Suprapubic skin (tissue), 4 donors: ENCODE measurements at regions not wholly inside any gene's neighbourhood (a gene's known extent, or its start where the extent isn't known, plus 50 kb on each side); places are given as distances from the start of the nearest gene placed in this dataset.

ENCODE experiments used
- DNase-seq, 2 donors: peaks; one replicate each; pipeline ENCODE4 v3.0.0-alpha.2; 2019; ENCODE audit warnings: low spot score in 2 of 2
- H3K27ac ChIP-seq: fragments of 200-600 bp; sonication (generic); one replicate; pipeline ENCODE4 v1.5.1; 2019
- H3K27me3 ChIP-seq: fragments of 200-600 bp; sonication (generic); one replicate; pipeline ENCODE4 v1.5.1; 2019
- H3K36me3 ChIP-seq: fragments of 200-600 bp; sonication (generic); one replicate; pipeline ENCODE4 v1.5.1; 2019
- H3K4me1 ChIP-seq: fragments of 200-600 bp; sonication (generic); one replicate; pipeline ENCODE4 v1.5.1; 2019
- H3K4me3 ChIP-seq: fragments of 200-600 bp; sonication (generic); one replicate; pipeline ENCODE4 v1.5.1; 2019; ENCODE audit warnings: mild to moderate bottlenecking
- H3K9me3 ChIP-seq: fragments of 200-600 bp; sonication (generic); one replicate; pipeline ENCODE4 v1.5.1; 2019
- CTCF ChIP-seq, 2 donors: fragments of 200-600 bp in 1 of 2; fragments of 450-650 bp in 1 of 2; sonication (generic) in 1 of 2; IDR thresholded peaks; one replicate each; pipeline ENCODE4 v1.5.1; 2016 to 2019; ENCODE audit warnings: antibody characterized with exemption in 2 of 2, mild to moderate bottlenecking in 1 of 2, moderate library complexity in 1 of 2
- EP300 ChIP-seq: sonication (generic); formaldehyde crosslinking; IDR thresholded peaks from one replicate; pipeline ENCODE4 v1.6.1; 2017; ENCODE audit warnings: antibody characterized with exemption
- POLR2A ChIP-seq, 2 donors: fragments of 450-650 bp; IDR thresholded peaks; one replicate each; pipeline ENCODE4 v1.6.1; 2017; ENCODE audit warnings: antibody characterized with exemption in 2 of 2, mild to moderate bottlenecking in 2 of 2, moderate library complexity in 2 of 2
- POLR2AphosphoS5 ChIP-seq, 3 donors: sonication (generic); formaldehyde crosslinking; IDR thresholded peaks; one replicate each; pipeline ENCODE4 v1.6.1; 2017; ENCODE audit warnings: antibody characterized with exemption in 3 of 3
- WGBS: methylation state at CpG from one replicate; pipeline ENCODE4 v1.1.5; 2018; 5-methylcytosine and 5-hydroxymethylcytosine counted together

GRCh38 chr6:28741363-28741762, 182.4 kb downstream of the TRIM27 start:
- WGBS: 63% methylated on average over 3 of the region's 3 CpGs
- no peak for TF ChIP-seq POLR2A (IDR thresholded peaks at IDR 0.05)
- TF ChIP-seq POLR2AphosphoS5 (IDR thresholded peaks at IDR 0.05): no peak
- no peak for TF ChIP-seq CTCF (IDR thresholded peaks at IDR 0.05)
- no peak for TF ChIP-seq EP300
- H3K4me3 ChIP-seq: no peak overlapping the region
- H3K36me3 ChIP-seq: no peaks in the 10 kb centered on the region
- DNase-seq: no peak
- H3K27ac ChIP-seq: no peak overlapping the region
- H3K4me1 ChIP-seq: no peaks in the 10 kb centered on the region
- peaks cover 78% of the 10 kb centered on the region for H3K27me3 ChIP-seq
- H3K9me3 ChIP-seq: no peaks in the 10 kb centered on the region

GRCh38 chr6:28742668-28743270, 181.0 kb downstream of the TRIM27 start:
- Histone ChIP-seq H3K27ac (no peak overlapping the region), H3K4me3 (no peak overlapping the region), H3K9me3 (no peaks in the 10 kb centered on the region), H3K36me3 (no peaks in the 10 kb centered on the region), H3K4me1 (no peaks in the 10 kb centered on the region), H3K27me3 (peaks cover 73% of the 10 kb centered on the region)
- no peak for DNase-seq
- 8% methylated on average over 19 of the region's 19 CpGs for WGBS
- TF ChIP-seq POLR2A (IDR thresholded peaks at IDR 0.05) (no peak), CTCF (IDR thresholded peaks at IDR 0.05) (no peak), EP300 (no peak), POLR2AphosphoS5 (IDR thresholded peaks at IDR 0.05) (no peak)

GRCh38 chr6:28743271-28743789, 180.5 kb downstream of the TRIM27 start:
- no peak overlapping the region for H3K4me3 ChIP-seq
- no peak overlapping the region for H3K27ac ChIP-seq
- no peak for DNase-seq
- H3K36me3 ChIP-seq: no peaks in the 10 kb centered on the region
- no peaks in the 10 kb centered on the region for H3K9me3 ChIP-seq
- WGBS: 12% methylated on average over 10 of the region's 10 CpGs
- peaks cover 73% of the 10 kb centered on the region for H3K27me3 ChIP-seq
- no peak for TF ChIP-seq EP300
- TF ChIP-seq POLR2AphosphoS5 (IDR thresholded peaks at IDR 0.05): no peak
- no peak for TF ChIP-seq POLR2A (IDR thresholded peaks at IDR 0.05)
- no peak for TF ChIP-seq CTCF (IDR thresholded peaks at IDR 0.05)
- no peaks in the 10 kb centered on the region for H3K4me1 ChIP-seq

DNA sequence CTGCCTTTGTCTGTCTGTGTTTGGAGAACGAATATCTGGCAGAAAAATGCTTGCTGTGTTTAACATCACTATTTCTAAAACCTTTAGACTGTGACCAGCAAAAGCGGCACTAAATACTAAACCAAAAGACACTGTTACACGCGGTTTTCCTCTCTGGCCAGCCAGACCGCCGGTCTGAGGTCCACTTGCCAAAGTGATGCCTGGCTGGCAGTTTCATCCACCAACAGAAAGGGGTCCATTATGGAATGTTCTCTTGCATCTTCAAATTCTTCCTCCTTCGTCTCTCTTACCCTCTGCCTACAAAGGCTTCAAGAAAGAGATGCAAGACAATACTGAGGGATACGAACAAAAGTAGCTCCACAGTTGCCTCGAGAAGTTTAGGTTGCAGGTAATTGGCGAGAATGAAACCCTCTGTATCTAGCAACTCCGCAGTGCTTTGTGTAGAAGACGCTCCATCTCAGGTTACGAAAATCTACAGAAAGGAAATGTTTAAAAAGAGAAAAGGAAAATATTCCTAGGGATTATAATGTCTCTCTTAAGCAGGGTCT, 176.6 kb downstream of the TRIM27 start:
- Histone ChIP-seq H3K27me3 (peaks cover 54% of the 10 kb centered on the region), H3K9me3 (peaks cover 9% of the 10 kb centered on the region), H3K4me1 (no peaks in the 10 kb centered on the region), H3K36me3 (no peaks in the 10 kb centered on the region), H3K4me3 (no peak overlapping the region), H3K27ac (no peak overlapping the region)
- WGBS: 29% methylated on average over 13 of the region's 13 CpGs
- no peak for TF ChIP-seq POLR2A (IDR thresholded peaks at IDR 0.05)
- no peak for TF ChIP-seq EP300
- no peak for TF ChIP-seq CTCF (IDR thresholded peaks at IDR 0.05)
- no peak for TF ChIP-seq POLR2AphosphoS5 (IDR thresholded peaks at IDR 0.05)
- DNase-seq: no peak

DNA sequence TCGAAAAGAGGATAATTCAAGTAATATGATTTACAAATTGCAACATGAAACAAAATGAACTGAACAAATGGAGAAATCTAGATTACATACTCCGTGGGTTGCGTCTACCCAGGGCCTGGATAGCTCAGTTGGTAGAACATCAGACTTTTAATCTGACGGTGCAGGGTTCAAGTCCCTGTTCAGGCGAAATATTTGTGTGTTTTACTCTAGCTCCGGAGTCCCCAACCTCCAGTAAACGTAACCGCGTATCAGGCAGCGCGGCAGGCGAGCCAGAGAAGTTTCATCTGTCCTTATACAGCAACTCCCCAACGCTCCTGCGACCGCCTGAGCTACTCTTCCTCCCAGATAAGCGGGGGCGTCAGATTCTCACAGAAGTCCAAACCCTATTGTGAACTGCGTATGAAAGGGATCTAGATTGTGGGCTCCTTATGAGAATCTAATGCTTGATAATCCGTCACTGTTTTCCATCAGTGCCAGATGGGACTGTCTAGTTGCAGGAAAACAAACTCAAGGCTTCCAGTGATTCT, 176.1 kb downstream of the TRIM27 start:
- H3K4me3 ChIP-seq: no peak overlapping the region
- peaks cover 55% of the 10 kb centered on the region for H3K27me3 ChIP-seq
- TF ChIP-seq EP300 (no peak), POLR2A (IDR thresholded peaks at IDR 0.05) (no peak), POLR2AphosphoS5 (IDR thresholded peaks at IDR 0.05) (no peak), CTCF (IDR thresholded peaks at IDR 0.05) (no peak)
- H3K36me3 ChIP-seq: no peaks in the 10 kb centered on the region
- 15% methylated on average over 19 of the region's 19 CpGs for WGBS
- no peaks in the 10 kb centered on the region for H3K4me1 ChIP-seq
- peaks cover 9% of the 10 kb centered on the region for H3K9me3 ChIP-seq
- DNase-seq: no peak
- no peak overlapping the region for H3K27ac ChIP-seq
